ENCODE measurements at regions not wholly inside any gene's neighbourhood (a gene's known extent, or its start where the extent isn't known, plus 50 kb on each side); places are given as distances from the start of the nearest gene placed in this dataset.

DNA sequence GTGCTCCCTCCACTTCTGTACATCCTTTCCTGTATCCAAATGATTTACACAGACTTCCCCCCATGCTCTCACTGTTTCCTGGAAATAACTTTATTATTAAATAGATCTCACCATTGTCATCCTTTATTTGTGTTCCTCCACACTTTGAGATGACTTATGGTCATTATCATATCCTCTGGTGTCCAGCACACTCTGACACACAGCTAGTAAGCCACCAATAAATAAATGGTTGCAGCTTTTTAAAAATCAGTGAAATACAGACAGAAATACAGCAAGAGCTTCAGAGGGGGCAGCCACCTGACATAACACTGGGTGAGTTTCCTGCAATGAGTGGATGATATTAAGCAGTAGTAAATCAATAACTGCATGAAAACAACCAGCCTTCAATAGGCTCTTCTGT is 2036.4 kb upstream of the AGA start:
- no peaks in the 10 kb centered on the region for H3K4me1 ChIP-seq (ENCODE audit: low read depth, poor library complexity, severe bottlenecking)

DNA sequence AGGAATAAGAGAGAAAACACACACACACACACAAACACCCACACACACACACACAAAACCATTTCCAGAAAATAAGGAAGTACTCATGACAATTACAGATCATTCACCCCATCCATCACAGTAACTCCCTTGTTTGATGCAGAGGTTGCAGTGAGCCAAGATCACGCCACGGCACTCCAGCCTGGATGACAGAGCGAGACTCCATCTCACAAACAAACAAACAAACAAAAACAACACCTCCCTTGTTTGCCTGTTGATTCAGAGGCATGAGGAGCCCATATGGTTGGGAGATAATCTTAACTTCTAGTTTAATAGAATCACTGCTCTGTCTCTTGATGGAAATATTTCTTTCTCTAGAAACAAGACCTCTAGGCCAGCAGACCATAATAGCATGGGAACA is 2043.5 kb upstream of the AGA start:
- Histone ChIP-seq H3K79me2 (ENCODE audit: insufficient read depth, low read depth) (no peaks in the 10 kb centered on the region), H3K27me3 (ENCODE audit: insufficient read depth, low read depth) (no peaks in the 10 kb centered on the region), H2AFZ (ENCODE audit: low read depth) (no peak overlapping the region), H3K36me3 (ENCODE audit: insufficient read depth) (no peaks in the 10 kb centered on the region), H4K20me1 (ENCODE audit: insufficient read depth) (no peaks in the 10 kb centered on the region), H3K4me2 (no peak overlapping the region), H3K4me3 (IDR thresholded peaks at IDR 0.05; ENCODE audit: insufficient read depth, low read depth, low read length) (no peak overlapping the region), H3K9ac (no peak overlapping the region), H3K4me1 (ENCODE audit: low read depth, poor library complexity, severe bottlenecking) (no peaks in the 10 kb centered on the region), H3K27ac (no peak overlapping the region)
- TF ChIP-seq, protein P1, sequence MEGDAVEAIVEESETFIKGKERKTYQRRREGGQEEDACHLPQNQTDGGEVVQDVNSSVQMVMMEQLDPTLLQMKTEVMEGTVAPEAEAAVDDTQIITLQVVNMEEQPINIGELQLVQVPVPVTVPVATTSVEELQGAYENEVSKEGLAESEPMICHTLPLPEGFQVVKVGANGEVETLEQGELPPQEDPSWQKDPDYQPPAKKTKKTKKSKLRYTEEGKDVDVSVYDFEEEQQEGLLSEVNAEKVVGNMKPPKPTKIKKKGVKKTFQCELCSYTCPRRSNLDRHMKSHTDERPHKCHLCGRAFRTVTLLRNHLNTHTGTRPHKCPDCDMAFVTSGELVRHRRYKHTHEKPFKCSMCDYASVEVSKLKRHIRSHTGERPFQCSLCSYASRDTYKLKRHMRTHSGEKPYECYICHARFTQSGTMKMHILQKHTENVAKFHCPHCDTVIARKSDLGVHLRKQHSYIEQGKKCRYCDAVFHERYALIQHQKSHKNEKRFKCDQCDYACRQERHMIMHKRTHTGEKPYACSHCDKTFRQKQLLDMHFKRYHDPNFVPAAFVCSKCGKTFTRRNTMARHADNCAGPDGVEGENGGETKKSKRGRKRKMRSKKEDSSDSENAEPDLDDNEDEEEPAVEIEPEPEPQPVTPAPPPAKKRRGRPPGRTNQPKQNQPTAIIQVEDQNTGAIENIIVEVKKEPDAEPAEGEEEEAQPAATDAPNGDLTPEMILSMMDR (conservative IDR thresholded peaks at IDR 0.05; ENCODE audit: low read depth, low read length): no peak

More for the DNA sequence above, 2036.4 kb upstream of the AGA start:
- Histone ChIP-seq H3K4me2 (no peak overlapping the region), H3K27me3 (ENCODE audit: insufficient read depth, low read depth) (no peaks in the 10 kb centered on the region), H4K20me1 (ENCODE audit: insufficient read depth) (no peaks in the 10 kb centered on the region), H3K27ac (no peak overlapping the region), H3K36me3 (ENCODE audit: insufficient read depth) (no peaks in the 10 kb centered on the region), H3K4me3 (IDR thresholded peaks at IDR 0.05; ENCODE audit: insufficient read depth, low read depth, low read length) (no peak overlapping the region), H3K79me2 (ENCODE audit: insufficient read depth, low read depth) (no peaks in the 10 kb centered on the region), H3K9ac (no peak overlapping the region), H2AFZ (ENCODE audit: low read depth) (no peak overlapping the region)
- TF ChIP-seq, protein P1 (conservative IDR thresholded peaks at IDR 0.05; ENCODE audit: low read depth, low read length): no peak

DNA sequence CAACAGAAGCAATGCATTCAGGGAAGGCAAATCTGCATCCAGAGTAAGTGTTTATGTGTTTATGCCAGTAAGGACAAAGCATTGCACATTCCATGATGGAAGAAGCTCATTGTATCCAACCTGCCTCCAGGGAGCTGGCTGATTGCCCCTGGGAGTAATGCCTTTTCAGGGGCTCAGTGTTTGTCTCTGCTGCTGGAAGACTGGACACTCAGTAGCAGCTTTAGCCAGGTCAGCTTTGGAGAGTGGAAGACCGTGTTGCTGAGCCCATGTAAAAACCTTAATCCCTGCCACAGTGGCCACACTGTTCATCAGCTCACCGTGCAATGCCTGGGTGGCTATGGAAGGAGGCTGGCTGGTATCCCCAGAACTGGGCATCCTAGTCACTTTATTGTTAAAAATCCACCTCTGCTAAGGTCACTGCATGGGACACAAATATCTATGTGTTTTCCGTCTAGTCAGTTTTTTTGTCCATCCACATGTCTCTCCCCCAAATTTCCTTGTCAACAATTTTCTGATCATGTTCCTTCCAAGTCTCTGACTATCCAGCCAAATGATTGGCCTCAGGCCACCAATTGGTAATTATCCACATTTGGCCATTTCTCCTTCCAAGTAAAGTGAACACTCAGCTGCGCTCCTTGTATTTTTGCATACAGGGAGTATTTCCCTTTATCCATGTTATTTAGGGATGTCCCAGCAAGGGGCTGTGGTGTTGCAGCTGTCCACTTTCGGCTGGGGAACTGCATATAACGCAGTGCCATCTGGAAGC is 2044.5 kb upstream of the AGA start:
- H3K27me3 ChIP-seq (ENCODE audit: insufficient read depth, low read depth): no peaks in the 10 kb centered on the region
- no peak overlapping the region for H3K9ac ChIP-seq
- no peaks in the 10 kb centered on the region for H4K20me1 ChIP-seq (ENCODE audit: insufficient read depth)
- TF ChIP-seq, protein P1 (conservative IDR thresholded peaks at IDR 0.05; ENCODE audit: low read depth, low read length): no peak
- H3K27ac ChIP-seq: no peak overlapping the region
- H3K36me3 ChIP-seq (ENCODE audit: insufficient read depth): no peaks in the 10 kb centered on the region
- H3K4me2 ChIP-seq: no peak overlapping the region
- H2AFZ ChIP-seq (ENCODE audit: low read depth): no peak overlapping the region
- no peaks in the 10 kb centered on the region for H3K4me1 ChIP-seq (ENCODE audit: low read depth, poor library complexity, severe bottlenecking)
- H3K4me3 ChIP-seq (IDR thresholded peaks at IDR 0.05; ENCODE audit: insufficient read depth, low read depth, low read length): no peak overlapping the region
- H3K79me2 ChIP-seq (ENCODE audit: insufficient read depth, low read depth): no peaks in the 10 kb centered on the region

DNA sequence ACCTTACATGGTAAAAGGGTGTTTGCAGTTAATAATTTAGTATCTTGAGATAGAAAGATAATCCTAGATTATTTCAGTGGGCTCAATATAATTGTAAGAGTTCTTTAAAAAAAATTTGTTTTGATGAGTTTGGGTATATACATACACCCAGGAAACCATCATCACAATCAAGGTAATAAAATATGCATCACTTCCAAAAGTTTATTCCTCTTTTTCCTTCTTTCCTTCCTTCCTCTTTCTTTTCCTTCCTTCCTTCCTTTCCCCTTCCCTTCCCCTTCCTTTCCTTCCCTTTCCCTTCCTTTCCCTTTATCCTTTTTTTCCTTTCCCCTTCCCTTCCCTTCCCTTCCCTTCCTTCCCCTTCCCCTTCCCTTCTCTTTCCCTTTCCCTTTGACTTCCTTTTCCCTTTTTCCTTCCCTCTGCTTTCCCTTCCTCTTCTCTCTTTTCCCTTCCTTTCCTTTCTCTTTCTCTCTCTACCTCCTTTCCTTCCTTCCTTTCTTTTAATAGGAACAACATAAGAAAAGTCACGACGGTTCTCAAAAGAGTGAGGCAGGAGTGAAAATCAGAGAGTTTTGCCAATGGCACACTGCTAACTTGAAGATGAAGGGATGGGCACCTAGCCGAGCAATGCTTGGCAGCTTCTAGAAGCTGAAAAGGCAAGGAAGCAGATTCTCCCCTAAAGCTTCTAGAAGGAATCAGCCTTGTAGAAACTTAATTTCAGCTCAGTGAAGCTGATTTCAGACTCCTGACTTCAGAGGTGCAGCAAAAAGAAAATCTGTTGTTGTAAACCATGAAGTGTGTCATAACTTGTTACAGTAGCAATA is 2050.2 kb upstream of the AGA start:
- no peak overlapping the region for H3K4me3 ChIP-seq (IDR thresholded peaks at IDR 0.05; ENCODE audit: insufficient read depth, low read depth, low read length)
- H3K79me2 ChIP-seq (ENCODE audit: insufficient read depth, low read depth): no peaks in the 10 kb centered on the region
- H2AFZ ChIP-seq (ENCODE audit: low read depth): no peak overlapping the region
- H3K4me2 ChIP-seq: no peak overlapping the region
- H3K4me1 ChIP-seq (ENCODE audit: low read depth, poor library complexity, severe bottlenecking): no peaks in the 10 kb centered on the region
- H3K27me3 ChIP-seq (ENCODE audit: insufficient read depth, low read depth): no peaks in the 10 kb centered on the region
- H3K9ac ChIP-seq: no peak overlapping the region
- H4K20me1 ChIP-seq (ENCODE audit: insufficient read depth): no peaks in the 10 kb centered on the region
- H3K36me3 ChIP-seq (ENCODE audit: insufficient read depth): no peaks in the 10 kb centered on the region
- TF ChIP-seq, protein P1 (conservative IDR thresholded peaks at IDR 0.05; ENCODE audit: low read depth, low read length): no peak
- no peak overlapping the region for H3K27ac ChIP-seq

Data from KMS-11 (cell line).